Astrocyte of the spinal cord (primary cell): ENCODE measurements at regions not wholly inside any gene's neighbourhood (a gene's known extent, or its start where the extent isn't known, plus 50 kb on each side); places are given as distances from the start of the nearest gene placed in this dataset.

Experiments
- DNase-seq: peaks from one replicate; pipeline ENCODE4 v3.0.0; 2011; ENCODE audit warnings: low read depth, low spot score
- H3K4me3 ChIP-seq: 2 replicates; pipeline ENCODE4 v1.5.1; 2011; ENCODE audit warnings: low read depth, mild to moderate bottlenecking, low read length, moderate library complexity
- in situ Hi-C: cut with HindIII; loops from 2 replicates; pipeline ENCODE4 v1.10.0; 2017; ENCODE audit warnings: low sequenced_read_pairs
- TF ChIP-seq, protein P1 (sequence below): IDR thresholded peaks from 2 replicates; pipeline ENCODE4 v1.5.1; 2012; ENCODE audit warnings: low read depth, mild to moderate bottlenecking, low read length, inconsistent platforms

DNA sequence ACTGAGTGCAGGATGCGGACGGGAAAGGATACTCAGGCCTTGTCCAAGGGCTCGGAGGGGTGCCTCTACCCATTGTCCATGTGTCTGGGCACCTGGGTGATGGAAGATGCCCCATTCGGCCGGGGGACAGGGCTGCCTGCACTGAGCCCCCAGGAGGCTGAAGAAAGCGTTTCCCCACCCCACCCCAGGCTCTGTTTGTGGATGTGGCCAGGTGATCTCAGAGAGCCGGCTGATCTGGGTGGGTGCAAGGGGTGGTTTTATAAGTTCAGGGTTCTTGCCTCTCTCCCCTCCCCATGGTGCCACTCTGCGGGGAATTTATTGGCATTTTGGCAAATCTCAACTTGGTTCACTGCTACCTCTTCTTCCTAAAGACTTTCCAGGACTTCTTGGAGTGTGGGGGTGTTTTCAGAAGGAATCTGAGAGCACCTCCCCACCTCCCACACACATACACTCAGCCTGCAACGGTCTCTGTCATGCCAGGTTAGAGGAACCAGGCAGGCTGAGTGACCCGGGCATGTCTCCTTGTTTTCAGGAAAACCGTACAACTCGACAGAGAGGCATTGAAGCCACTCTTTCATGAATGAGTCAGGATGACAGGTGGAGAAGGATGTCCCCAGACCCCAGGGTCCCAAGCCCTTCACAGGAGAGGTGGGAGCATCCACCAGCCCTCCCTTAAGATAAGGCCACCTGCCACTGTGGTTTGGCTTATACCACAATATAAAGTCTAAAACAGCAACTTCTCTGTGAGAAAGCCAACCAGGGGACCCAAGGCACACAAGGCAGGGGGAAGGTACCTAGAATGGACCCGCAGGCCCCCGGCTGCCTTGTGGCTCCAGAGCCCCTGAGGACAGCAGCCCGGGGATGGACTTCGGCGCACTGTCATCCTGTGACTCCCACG lies 174.9 kb downstream of the ETS2 start:
- no peak overlapping the region for H3K4me3 ChIP-seq
- TF ChIP-seq, protein P1, sequence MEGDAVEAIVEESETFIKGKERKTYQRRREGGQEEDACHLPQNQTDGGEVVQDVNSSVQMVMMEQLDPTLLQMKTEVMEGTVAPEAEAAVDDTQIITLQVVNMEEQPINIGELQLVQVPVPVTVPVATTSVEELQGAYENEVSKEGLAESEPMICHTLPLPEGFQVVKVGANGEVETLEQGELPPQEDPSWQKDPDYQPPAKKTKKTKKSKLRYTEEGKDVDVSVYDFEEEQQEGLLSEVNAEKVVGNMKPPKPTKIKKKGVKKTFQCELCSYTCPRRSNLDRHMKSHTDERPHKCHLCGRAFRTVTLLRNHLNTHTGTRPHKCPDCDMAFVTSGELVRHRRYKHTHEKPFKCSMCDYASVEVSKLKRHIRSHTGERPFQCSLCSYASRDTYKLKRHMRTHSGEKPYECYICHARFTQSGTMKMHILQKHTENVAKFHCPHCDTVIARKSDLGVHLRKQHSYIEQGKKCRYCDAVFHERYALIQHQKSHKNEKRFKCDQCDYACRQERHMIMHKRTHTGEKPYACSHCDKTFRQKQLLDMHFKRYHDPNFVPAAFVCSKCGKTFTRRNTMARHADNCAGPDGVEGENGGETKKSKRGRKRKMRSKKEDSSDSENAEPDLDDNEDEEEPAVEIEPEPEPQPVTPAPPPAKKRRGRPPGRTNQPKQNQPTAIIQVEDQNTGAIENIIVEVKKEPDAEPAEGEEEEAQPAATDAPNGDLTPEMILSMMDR = no peak
- in situ Hi-C loops = no loop called here
- DNase-seq = no peak

DNA sequence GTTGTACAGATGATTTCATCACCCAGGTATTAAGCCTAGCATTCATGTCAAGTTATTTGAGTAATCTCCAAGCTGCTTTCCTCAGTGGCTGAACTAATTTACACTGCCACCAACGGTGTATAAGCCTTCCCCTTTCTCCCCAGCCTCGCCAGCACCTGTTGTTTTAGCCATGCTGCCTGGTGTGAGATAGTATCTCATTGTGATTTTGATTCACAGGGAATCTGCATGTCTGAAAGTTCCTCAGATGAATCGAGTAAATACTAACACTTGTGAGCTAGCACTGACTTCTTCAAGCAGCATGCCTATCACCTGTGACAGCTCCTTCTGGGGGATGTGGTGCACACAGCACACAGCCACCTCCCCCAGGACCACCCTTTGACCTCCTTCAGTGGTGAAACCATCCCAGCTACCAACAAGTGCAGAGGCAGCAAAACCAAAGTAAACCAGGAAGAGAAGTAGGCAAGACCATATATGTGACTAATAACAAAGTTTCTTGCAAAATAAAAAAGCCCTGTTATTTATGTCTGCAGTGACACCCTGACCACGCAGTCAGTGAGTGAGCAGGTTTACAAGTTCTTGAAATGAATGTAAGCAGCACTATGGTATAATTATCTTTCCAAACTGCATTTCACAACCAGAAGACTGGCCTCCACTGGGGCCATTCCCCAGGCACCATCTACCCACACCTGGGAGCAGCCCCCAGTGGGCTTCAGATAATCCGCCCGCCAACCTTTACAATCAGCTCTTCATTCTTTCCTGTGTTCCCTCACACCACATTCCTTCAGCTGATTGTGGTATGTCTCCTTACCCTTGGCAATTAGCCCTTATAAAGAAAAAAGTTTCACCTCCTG lies 173.8 kb downstream of the ETS2 start:
- DNase-seq = no peak
- TF ChIP-seq, protein P1 = no peak
- no peak overlapping the region for H3K4me3 ChIP-seq
- in situ Hi-C loops = no loop called here

DNA sequence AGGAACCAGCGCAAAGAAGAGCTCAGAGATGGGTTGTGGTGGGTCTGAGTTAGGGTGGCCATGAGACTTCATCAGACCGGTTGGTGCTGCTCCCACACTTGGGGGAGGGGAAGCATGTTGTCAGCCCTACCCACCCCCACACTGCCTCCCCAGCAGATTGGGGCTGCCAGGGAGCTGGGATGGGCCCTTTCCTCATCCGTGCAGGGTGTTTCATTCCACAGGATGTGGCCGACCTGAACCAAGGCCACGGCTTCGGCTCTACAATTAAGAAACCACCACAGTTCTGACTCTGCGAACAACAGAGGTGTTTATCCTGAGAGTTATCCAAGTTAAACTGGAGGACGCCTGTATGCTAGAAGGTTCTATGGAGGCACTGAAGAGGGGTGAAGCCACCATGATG lies 171.2 kb downstream of the ETS2 start:
- H3K4me3 ChIP-seq = no peak overlapping the region
- DNase-seq = no peak
- in situ Hi-C loops = no loop called here
- TF ChIP-seq, protein P1 = no peak

DNA sequence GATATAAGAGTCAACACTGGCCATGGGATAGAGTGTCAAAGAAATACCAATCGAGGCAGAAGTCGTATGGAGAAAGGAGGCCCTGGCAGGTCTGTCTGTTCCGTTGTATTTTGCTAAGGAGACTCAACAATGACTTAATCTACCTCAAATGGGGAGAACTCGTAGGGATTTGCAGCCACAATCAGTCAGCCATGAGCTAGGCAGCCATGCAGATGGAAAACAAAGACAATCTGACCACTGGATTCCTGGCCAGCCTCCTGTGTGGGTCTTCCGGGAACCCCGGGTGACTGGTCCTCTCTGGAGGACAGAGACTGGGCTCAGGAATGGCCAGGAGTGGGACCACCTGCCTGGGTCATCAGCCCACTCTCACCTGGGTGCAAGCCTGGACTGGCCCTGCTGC lies 167.8 kb downstream of the ETS2 start:
- in situ Hi-C loops = no loop called here
- DNase-seq = no peak

DNA sequence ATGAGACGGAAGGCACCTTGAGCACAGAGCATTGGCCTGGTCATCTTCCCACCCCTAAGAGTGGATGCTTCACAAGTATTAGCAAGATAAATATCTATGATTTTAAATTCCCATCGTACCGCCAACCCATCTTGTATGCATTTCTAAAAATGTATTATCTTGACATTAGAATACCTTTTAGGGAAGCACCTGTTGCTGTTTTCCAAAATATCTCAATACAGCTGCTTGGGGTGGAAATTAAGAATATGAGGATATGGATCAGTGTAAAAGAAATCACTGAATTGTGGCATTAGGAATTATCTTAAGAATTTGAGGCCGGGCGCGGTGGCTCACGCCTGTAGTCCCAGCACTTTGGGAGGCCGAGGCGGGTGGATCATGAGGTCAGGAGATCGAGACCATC lies 166.3 kb downstream of the ETS2 start:
- no peak overlapping the region for H3K4me3 ChIP-seq
- in situ Hi-C loops = no loop called here
- TF ChIP-seq, protein P1 = no peak
- DNase-seq = no peak

More for the DNA sequence above, 167.8 kb downstream of the ETS2 start:
- TF ChIP-seq, protein P1 = no peak
- no peak overlapping the region for H3K4me3 ChIP-seq

DNA sequence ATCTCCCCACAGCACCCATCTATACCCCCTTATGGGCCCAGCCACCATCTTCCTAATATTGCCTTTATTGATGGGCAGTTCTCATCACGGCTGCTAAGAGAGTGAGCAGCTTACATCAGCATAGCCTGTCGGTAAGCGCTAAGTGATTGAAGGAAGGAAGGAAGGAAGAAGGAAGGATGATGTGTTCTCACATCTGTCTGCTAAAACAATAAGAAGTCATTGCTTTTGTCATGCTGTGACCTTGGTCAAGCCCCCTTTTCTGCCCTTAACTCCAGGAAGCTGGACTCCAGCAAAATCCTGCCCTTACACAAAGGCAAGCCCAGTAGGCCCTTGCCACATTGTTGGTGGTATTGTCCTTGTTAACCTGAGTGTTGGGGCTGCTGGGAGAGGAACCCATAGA lies 165.0 kb downstream of the ETS2 start:
- no peak overlapping the region for H3K4me3 ChIP-seq
- DNase-seq = no peak
- in situ Hi-C loops = no loop called here
- TF ChIP-seq, protein P1 = no peak
